ENCODE measurements at regions not wholly inside any gene's neighbourhood (a gene's known extent, or its start where the extent isn't known, plus 50 kb on each side); places are given as distances from the start of the nearest gene placed in this dataset.

DNA sequence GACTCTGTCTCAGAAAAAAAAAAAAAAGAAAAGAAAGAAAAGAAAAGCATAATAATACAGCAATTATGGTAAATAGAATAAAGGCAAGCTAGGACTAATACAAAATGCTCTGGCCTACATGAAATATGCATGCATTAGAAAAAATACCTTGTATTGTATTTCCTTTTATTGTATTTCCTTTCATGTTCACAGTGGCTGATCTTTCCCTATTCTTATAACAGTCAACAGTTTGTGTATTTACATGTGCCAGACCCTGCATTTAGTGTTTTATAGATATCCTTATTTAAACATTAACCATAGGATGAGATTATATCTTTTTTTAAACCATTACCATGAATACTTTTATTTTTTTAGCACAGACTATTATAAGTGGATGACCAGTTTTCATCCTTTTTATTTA lies 56.3 kb upstream of the ARL15 start:
- no peak for DNase-seq (ENCODE audit: low spot score)

DNA sequence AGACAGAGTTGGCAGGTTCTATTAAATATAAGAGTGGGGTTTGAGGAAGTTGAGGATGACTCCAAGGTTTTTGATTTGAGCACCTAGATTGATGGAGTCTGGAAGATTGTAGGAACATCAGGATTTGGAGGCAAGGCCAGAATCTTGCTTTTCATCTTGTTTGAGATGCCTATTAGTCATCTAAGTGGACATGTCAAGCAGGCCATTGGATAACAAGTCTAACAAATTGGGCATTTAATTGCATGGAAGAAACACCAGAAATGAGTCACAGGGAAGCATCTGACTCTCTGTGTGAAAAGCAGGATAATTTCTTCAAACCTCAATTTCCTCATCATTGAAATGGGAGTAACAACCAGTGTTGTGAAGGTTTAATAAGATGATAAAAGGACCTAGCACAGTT lies 53.3 kb upstream of the ARL15 start:
- DNase-seq (ENCODE audit: low spot score), result no peak

GRCh38 chr5:54362992-54363625 lies 52.7 kb upstream of the ARL15 start:
- DNase-seq (ENCODE audit: low spot score), result no peak

DNA sequence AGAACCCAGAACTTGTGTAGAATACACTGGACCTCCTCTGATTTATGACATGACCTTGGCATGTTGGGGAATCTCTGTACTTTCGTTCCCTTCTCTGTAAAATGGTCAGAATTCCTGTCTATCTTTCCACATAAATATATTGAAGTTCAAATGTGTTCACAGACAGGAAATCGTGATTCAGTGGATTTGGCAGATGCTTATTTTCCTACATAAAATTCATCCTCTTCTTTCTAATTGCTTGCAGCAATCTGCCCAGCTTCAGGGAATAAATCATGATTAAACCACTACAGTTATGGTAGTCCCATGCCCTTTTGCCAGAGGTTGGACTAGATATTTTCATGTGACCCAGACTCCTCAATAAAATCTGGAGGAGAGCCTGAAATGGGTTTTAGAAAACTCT lies 52.1 kb upstream of the ARL15 start:
- no peak for DNase-seq (ENCODE audit: low spot score)

DNA sequence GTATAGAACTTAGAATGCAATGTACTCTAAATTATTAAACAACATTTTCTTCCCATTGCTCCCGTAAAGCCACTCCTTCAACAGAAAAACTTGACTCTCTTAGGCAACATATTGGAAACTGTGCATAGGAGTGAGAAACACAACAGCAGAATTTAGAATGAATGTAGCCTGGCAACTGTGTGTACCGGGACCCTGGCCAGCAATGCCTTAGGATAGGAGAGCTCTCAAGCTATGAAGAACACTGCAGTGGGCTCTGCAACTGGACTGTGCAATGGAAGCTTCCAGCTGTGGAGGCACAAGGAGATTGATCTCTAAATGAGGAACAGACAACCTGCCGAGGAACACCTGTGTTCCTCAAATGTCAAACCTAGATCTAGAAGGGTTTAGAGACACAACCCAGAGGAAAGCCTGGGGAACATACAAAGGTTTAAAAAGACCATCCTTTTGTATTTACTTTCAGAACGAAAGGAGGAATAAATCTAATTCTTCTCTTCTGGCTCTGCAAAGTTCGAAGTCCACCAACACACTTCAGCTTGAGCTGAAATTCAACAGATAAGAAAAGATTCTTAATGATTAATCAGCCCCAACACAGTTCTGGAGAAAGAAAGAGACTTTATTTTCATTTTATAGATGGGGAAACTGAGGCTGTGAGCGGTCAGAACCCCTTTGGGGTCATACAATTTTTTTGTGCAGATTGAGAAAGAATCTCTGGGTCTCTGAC lies 51.5 kb upstream of the ARL15 start:
- DNase-seq (ENCODE audit: low spot score), result no peak

GRCh38 chr5:54360925-54361662 lies 50.7 kb upstream of the ARL15 start:
- DNase-seq (ENCODE audit: low spot score), result no peak
